Endothelial cell of umbilical vein (primary cell): ENCODE measurements at regions not wholly inside any gene's neighbourhood (a gene's known extent, or its start where the extent isn't known, plus 50 kb on each side); places are given as distances from the start of the nearest gene placed in this dataset.

ENCODE experiments used
- BruUV-seq: library from RNA; stranded (reverse); fragments of 400-500 nt; replicated peaks from 2 replicates; lab custom pipeline; 2021; lab: Mats Ljungman, UMichigan
- CTCF ChIA-PET: fragments of 300-600, 350-600 bp; sonication (Branson Sonifier 250); formaldehyde crosslinking; loops from one replicate; lab custom pipeline; 2021; ENCODE audit warnings: antibody characterized with exemption, inconsistent platforms; lab: Charles Lee
- POLR2A ChIA-PET: fragments of 300-600, 350-600 bp; sonication (Branson Sonifier 250); formaldehyde crosslinking; loops from one replicate; lab custom pipeline; 2021; ENCODE audit warnings: antibody characterized with exemption, inconsistent platforms; lab: Charles Lee
- DNase-seq: peaks from one replicate; pipeline ENCODE4 v3.0.0-alpha.2; 2011; ENCODE audit warnings: low read depth, low spot score
- FAIRE-seq: peaks from 2 replicates; lab custom pipeline; 2011; peaks lifted over from hg19 to GRCh38; lab: Jason Lieb, UNC
- H2AFZ ChIP-seq: 2 replicates; pipeline ENCODE4 v1.6.0; 2012; ENCODE audit warnings: low read depth, low read length, control low read depth, inconsistent platforms
- H3K27ac ChIP-seq: 2 replicates; pipeline ENCODE4 v1.5.1; 2011; ENCODE audit warnings: low read depth, mild to moderate bottlenecking, control low read depth, low read length, moderate library complexity; ENCODE audit not compliant: insufficient read depth
- H3K27me3 ChIP-seq, 2 experiments: 2 replicates each; pipeline versions ENCODE4 v1.6.0 to v1.6.1; 2011; ENCODE audit warnings: low read length in 2 of 2, mixed read lengths in 1 of 2; ENCODE audit not compliant: control insufficient read depth in 2 of 2, insufficient read depth in 2 of 2
- H3K36me3 ChIP-seq, 2 experiments: 2 replicates in 1 of 2; 3 replicates in 1 of 2; pipeline ENCODE4 v1.5.1; 2011; ENCODE audit warnings: low read length in 2 of 2, mild to moderate bottlenecking in 1 of 2, moderate library complexity in 1 of 2; ENCODE audit not compliant: control insufficient read depth in 2 of 2, insufficient read depth in 2 of 2; ENCODE audit errors: extremely low read depth in 1 of 2
- H3K4me1 ChIP-seq: 3 replicates; pipeline ENCODE4 v1.5.1; 2011; ENCODE audit warnings: mild to moderate bottlenecking, low read length; ENCODE audit not compliant: control insufficient read depth, insufficient read depth; ENCODE audit errors: extremely low read depth
- H3K4me2 ChIP-seq: 2 replicates; pipeline ENCODE4 v1.6.1; 2011; ENCODE audit warnings: low read length, control low read depth, mixed read lengths; ENCODE audit not compliant: insufficient read depth
- H3K4me3 ChIP-seq, 3 experiments: fragments of 200-600 bp in 1 of 3; sonication (generic), shearing (Covaris generic) in 1 of 3; replicated peaks in 1 of 3; 2 replicates each; pipeline ENCODE4 v1.5.1; 2011 to 2016; ENCODE audit warnings: control low read depth in 3 of 3, low read length in 3 of 3, mild to moderate bottlenecking in 2 of 3, inconsistent platforms in 1 of 3, low read depth in 1 of 3, moderate library complexity in 1 of 3; ENCODE audit not compliant: insufficient read depth in 1 of 3
- H3K79me2 ChIP-seq: 2 replicates; pipeline ENCODE4 v1.6.0; 2012; ENCODE audit warnings: low read length, inconsistent platforms; ENCODE audit not compliant: control insufficient read depth, insufficient read depth
- H3K9ac ChIP-seq: replicated peaks from 2 replicates; pipeline ENCODE3; 2011; ENCODE audit warnings: low read length, control low read depth; ENCODE audit not compliant: insufficient read depth; ENCODE audit errors: extremely low read depth
- H3K9me1 ChIP-seq: replicated peaks from 3 replicates; pipeline ENCODE4 v1.6.0; 2011; ENCODE audit warnings: mild to moderate bottlenecking, low read length; ENCODE audit not compliant: control insufficient read depth, insufficient read depth; ENCODE audit errors: extremely low read depth
- H3K9me3 ChIP-seq: replicated peaks from 2 replicates; pipeline ENCODE4 v1.5.1; 2012; ENCODE audit warnings: low read length, inconsistent platforms; ENCODE audit not compliant: control insufficient read depth, insufficient read depth
- H4K20me1 ChIP-seq: replicated peaks from 2 replicates; pipeline ENCODE3; 2011; ENCODE audit warnings: mild to moderate bottlenecking, low read length; ENCODE audit not compliant: control insufficient read depth, insufficient read depth; ENCODE audit errors: extremely low read depth
- GATA2 ChIP-seq: IDR thresholded peaks from 2 replicates; pipeline ENCODE4 v1.7.0; 2011; ENCODE audit warnings: low read depth, mild to moderate bottlenecking, moderate library complexity, mixed read lengths, low read length; ENCODE audit not compliant: insufficient read length, insufficient read depth
- MAX ChIP-seq: IDR thresholded peaks from 2 replicates; pipeline ENCODE4 v1.6.1; 2011; ENCODE audit not compliant: insufficient read depth, insufficient read length
- MYC ChIP-seq: IDR thresholded peaks from one replicate; pipeline ENCODE4 v1.6.1; 2011; ENCODE audit warnings: mild to moderate bottlenecking, low read depth, low read length
- POLR2A ChIP-seq: IDR thresholded peaks from 2 replicates; pipeline ENCODE4 v1.6.1; 2012; ENCODE audit warnings: low read depth, mild to moderate bottlenecking, control low read depth, low read length
- POLR2AphosphoS5 ChIP-seq: IDR thresholded peaks from 2 replicates; pipeline ENCODE4 v1.6.1; 2012; ENCODE audit warnings: low read depth, mild to moderate bottlenecking, control low read depth, low read length, moderate library complexity; ENCODE audit not compliant: insufficient read depth
- dilution Hi-C: fragments of 300-500 bp; cut with MboI; formaldehyde crosslinking; loops from one replicate; pipeline ENCODE4 v1.15.0; 2019; ENCODE audit warnings: low sequenced_read_pairs; ENCODE audit not compliant: extremely low pct_ligation_motif_present
- intact Hi-C: fragments of 100-400 bp; cut with micrococcal nuclease; formaldehyde crosslinking; loops from one replicate; pipeline ENCODE4 v1.10.0; 2022

DNA sequence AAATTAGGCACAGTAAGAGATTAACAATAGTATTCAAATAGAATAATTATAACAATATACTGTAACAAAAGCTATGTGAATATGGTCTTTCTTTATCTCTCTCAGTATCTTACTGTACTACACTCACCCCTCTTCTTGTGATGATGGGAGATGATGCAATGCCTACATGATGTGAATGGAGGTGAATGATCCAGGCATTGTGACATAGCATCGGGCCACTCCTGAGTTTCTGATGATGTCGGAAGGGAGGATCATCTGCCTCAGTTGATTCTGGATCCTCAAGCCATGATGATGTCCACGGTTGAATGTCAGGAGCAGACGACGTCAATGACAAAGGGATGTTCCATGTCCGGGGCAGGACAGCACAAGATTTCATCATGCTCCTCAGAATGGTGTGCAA, 268.3 kb upstream of the MGAT5 start:
- H3K4me1 ChIP-seq = no peaks in the 10 kb centered on the region
- no peak overlapping the region for H3K4me3 ChIP-seq
- no peak overlapping the region for H3K27ac ChIP-seq
- H3K9me1 ChIP-seq = no peaks in the 10 kb centered on the region
- no peak overlapping the region for H3K4me2 ChIP-seq
- FAIRE-seq (no peak), DNase-seq (no peak)
- no peaks in the 10 kb centered on the region for H4K20me1 ChIP-seq
- no peaks in the 10 kb centered on the region for H3K36me3 ChIP-seq
- ChIA-PET CTCF (no interaction called here), POLR2A (no interaction called here)
- dilution Hi-C loops (no loop called here), intact Hi-C loops (no loop called here)
- no peaks in the 10 kb centered on the region for H3K79me2 ChIP-seq
- H3K9ac ChIP-seq = no peak overlapping the region
- TF ChIP-seq MYC (no peak), POLR2AphosphoS5 (no peak), MAX (no peak), POLR2A (no peak), GATA2 (no peak)
- no TSS peak for BruUV-seq
- H3K9me3 ChIP-seq = no peaks in the 10 kb centered on the region
- no peaks in the 10 kb centered on the region for H3K27me3 ChIP-seq
- no peak overlapping the region for H2AFZ ChIP-seq

DNA sequence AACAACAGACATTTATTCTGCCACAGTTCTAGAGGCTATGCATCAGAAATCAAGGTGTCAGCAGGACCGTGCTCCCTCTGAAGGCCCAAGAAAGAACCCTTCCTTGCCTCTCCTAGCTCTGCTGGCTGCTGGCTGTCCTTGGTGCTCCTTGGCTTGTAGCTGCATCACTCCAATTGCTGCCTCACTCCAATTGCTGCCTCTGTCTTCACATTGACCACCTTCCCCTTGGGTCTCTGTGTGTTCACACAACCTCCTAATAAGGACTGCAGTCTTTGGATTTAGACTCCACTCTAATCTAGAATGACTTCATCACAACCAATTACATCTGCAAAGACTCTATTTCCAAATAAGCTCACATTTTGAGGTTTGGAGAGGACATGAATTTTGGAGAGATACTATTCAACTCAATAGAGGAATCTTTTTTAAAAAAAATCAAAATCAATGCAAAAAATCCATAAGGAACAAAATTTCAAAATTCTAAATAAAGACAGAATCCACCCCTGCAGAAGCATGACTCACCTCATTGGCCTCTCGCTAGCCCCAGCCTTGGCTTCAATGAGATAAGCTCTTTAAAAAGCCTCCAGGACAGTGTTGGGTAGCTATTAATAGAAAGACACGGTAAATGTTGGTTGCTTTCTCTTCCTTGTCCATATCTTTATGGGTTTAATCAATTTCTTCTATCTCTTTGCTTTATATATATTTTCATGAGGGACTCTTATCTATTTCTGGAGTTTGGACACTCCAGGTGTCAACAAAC, 267.6 kb upstream of the MGAT5 start:
- CTCF ChIA-PET = interaction anchor here (0.8 kb wide), 1 partner anchor 40 kb away, joined by 3 read pairs; no protein-coding TSS in a partner anchor
- H3K9me3 ChIP-seq = no peaks in the 10 kb centered on the region

More for the DNA sequence above, 267.6 kb upstream of the MGAT5 start:
- FAIRE-seq = no peak
- dilution Hi-C loops (no loop called here), intact Hi-C loops (no loop called here)
- no peaks in the 10 kb centered on the region for H3K36me3 ChIP-seq
- H4K20me1 ChIP-seq = no peaks in the 10 kb centered on the region
- no peak for TF ChIP-seq POLR2A
- no peak for TF ChIP-seq POLR2AphosphoS5
- no peak for DNase-seq
- H3K9ac ChIP-seq = no peak overlapping the region
- H3K27ac ChIP-seq = no peak overlapping the region
- H3K79me2 ChIP-seq = no peaks in the 10 kb centered on the region
- H3K4me2 ChIP-seq = no peak overlapping the region
- no peaks in the 10 kb centered on the region for H3K4me1 ChIP-seq
- H2AFZ ChIP-seq = no peak overlapping the region
- H3K9me1 ChIP-seq = no peaks in the 10 kb centered on the region
- no peaks in the 10 kb centered on the region for H3K27me3 ChIP-seq
- H3K4me3 ChIP-seq = no peak overlapping the region
- BruUV-seq = no TSS peak
- POLR2A ChIA-PET = no interaction called here
